HEK293 (cell line): ENCODE measurements at regions not wholly inside any gene's neighbourhood (a gene's known extent, or its start where the extent isn't known, plus 50 kb on each side); places are given as distances from the start of the nearest gene placed in this dataset.

Experiments used
- CTCF ChIA-PET: fragments of 350-600 bp; formaldehyde crosslinking; extraction: SDS; loops from one replicate; lab custom pipeline; 2021; ENCODE audit warnings: antibody characterized with exemption; lab: Yijun Ruan, JAX
- POLR2A ChIA-PET: fragments of 300-600 bp; formaldehyde crosslinking; extraction: SDS; loops from one replicate; lab custom pipeline; 2020; ENCODE audit warnings: antibody characterized with exemption, inconsistent platforms; lab: Yijun Ruan, JAX
- H3K27ac ChIP-seq: fragments of 200-500 bp; sonication (Bioruptor generic); 2 replicates; pipeline ENCODE4 v1.5.1; 2014; ENCODE audit warnings: low read depth, low read length, control low read depth, inconsistent platforms; ENCODE audit errors: extremely low read depth
- H3K36me3 ChIP-seq, 2 experiments: fragments of 200-500 bp in 1 of 2; sonication (Bioruptor generic) in 1 of 2; 1 replicate in 1 of 2; 2 replicates in 1 of 2; pipeline ENCODE4 v1.5.1; 2014 to 2017; ENCODE audit warnings: inconsistent platforms in 2 of 2, low read length in 2 of 2; ENCODE audit not compliant: control insufficient read depth in 2 of 2, insufficient read depth in 1 of 2
- H3K4me1 ChIP-seq: fragments of 200-500 bp; sonication (Bioruptor generic); 2 replicates; pipeline ENCODE4 v1.5.1; 2014; ENCODE audit warnings: mild to moderate bottlenecking, low read length, inconsistent platforms; ENCODE audit not compliant: control insufficient read depth, insufficient read depth
- H3K4me3 ChIP-seq: 2 replicates; pipeline ENCODE4 v1.5.1; 2011; ENCODE audit warnings: low read depth, mild to moderate bottlenecking, control low read depth, low read length, moderate library complexity
- H3K9me3 ChIP-seq: fragments of 200-500 bp; sonication (Bioruptor generic); 2 replicates; pipeline ENCODE4 v1.5.1; 2014; ENCODE audit warnings: low read depth, low read length, inconsistent platforms; ENCODE audit not compliant: control insufficient read depth, insufficient read depth
- BCL11A ChIP-seq: fragments of 450-650 bp; formaldehyde crosslinking; IDR thresholded peaks from 2 replicates; pipeline ENCODE4 v1.5.1; 2016; ENCODE audit warnings: low read depth, missing biosample characterization, missing genetic modification characterization
- GFI1B ChIP-seq: fragments of 450-650 bp; formaldehyde crosslinking; IDR thresholded peaks from 2 replicates; pipeline ENCODE4 v1.5.1; 2016; ENCODE audit warnings: missing biosample characterization, missing genetic modification characterization
- KLF10 ChIP-seq: fragments of 450-650 bp; IDR thresholded peaks from 2 replicates; pipeline ENCODE4 v1.5.1; 2018; ENCODE audit warnings: missing biosample characterization, mild to moderate bottlenecking, missing genetic modification characterization
- MYNN ChIP-seq: fragments of 450-650 bp; formaldehyde crosslinking; IDR thresholded peaks from 2 replicates; pipeline ENCODE4 v1.5.1; 2016; ENCODE audit warnings: missing biosample characterization, missing genetic modification characterization, borderline replicate concordance
- MZF1 ChIP-seq: fragments of 450-650 bp; formaldehyde crosslinking; IDR thresholded peaks from 2 replicates; pipeline ENCODE4 v1.5.1; 2017; ENCODE audit warnings: missing biosample characterization, missing genetic modification characterization, borderline replicate concordance
- OVOL3 ChIP-seq: fragments of 450-650 bp; formaldehyde crosslinking; IDR thresholded peaks from 2 replicates; pipeline ENCODE4 v1.5.1; 2016; ENCODE audit warnings: missing biosample characterization, missing genetic modification characterization
- PRDM10 ChIP-seq: fragments of 450-650 bp; formaldehyde crosslinking; IDR thresholded peaks from 2 replicates; pipeline ENCODE4 v1.5.1; 2016; ENCODE audit warnings: missing biosample characterization, missing genetic modification characterization
- REPIN1 ChIP-seq: fragments of 450-650 bp; formaldehyde crosslinking; IDR thresholded peaks from 2 replicates; pipeline ENCODE4 v1.5.1; 2017; ENCODE audit warnings: missing biosample characterization, missing genetic modification characterization, low read depth
- TRIM28 ChIP-seq: IDR thresholded peaks from 2 replicates; pipeline ENCODE4 v1.6.1; 2011; ENCODE audit warnings: low read length, control low read depth, borderline replicate concordance
- ZBTB21 ChIP-seq: fragments of 450-650 bp; formaldehyde crosslinking; IDR thresholded peaks from 2 replicates; pipeline ENCODE4 v1.5.1; 2017; ENCODE audit warnings: missing biosample characterization, missing genetic modification characterization
- ZNF10 ChIP-seq: fragments of 450-650 bp; formaldehyde crosslinking; IDR thresholded peaks from 2 replicates; pipeline ENCODE4 v1.5.1; 2017; ENCODE audit warnings: missing biosample characterization, missing genetic modification characterization
- ZNF132 ChIP-seq: fragments of 450-650 bp; formaldehyde crosslinking; IDR thresholded peaks from 2 replicates; pipeline ENCODE4 v1.5.1; 2017; ENCODE audit warnings: missing biosample characterization, missing genetic modification characterization, borderline replicate concordance
- ZNF16 ChIP-seq: fragments of 450-650 bp; formaldehyde crosslinking; IDR thresholded peaks from 2 replicates; pipeline ENCODE4 v1.5.1; 2016; ENCODE audit warnings: low read depth, missing biosample characterization, missing genetic modification characterization
- ZNF2 ChIP-seq: fragments of 450-650 bp; formaldehyde crosslinking; IDR thresholded peaks from 2 replicates; pipeline ENCODE4 v1.5.1; 2016; ENCODE audit warnings: missing biosample characterization, missing genetic modification characterization
- ZNF221 ChIP-seq: fragments of 450-650 bp; formaldehyde crosslinking; IDR thresholded peaks from 2 replicates; pipeline ENCODE4 v1.5.1; 2017; ENCODE audit warnings: missing biosample characterization, missing genetic modification characterization, borderline replicate concordance
- ZNF23 ChIP-seq: fragments of 450-650 bp; formaldehyde crosslinking; IDR thresholded peaks from 2 replicates; pipeline ENCODE4 v1.5.1; 2016; ENCODE audit warnings: missing biosample characterization, missing genetic modification characterization, borderline replicate concordance
- ZNF26 ChIP-seq: fragments of 450-650 bp; formaldehyde crosslinking; IDR thresholded peaks from 2 replicates; pipeline ENCODE4 v1.5.1; 2016; ENCODE audit warnings: missing biosample characterization, missing genetic modification characterization
- ZNF354C ChIP-seq: fragments of 450-650 bp; formaldehyde crosslinking; IDR thresholded peaks from 2 replicates; pipeline ENCODE4 v1.5.1; 2016; ENCODE audit warnings: missing biosample characterization, missing genetic modification characterization, low read depth, borderline replicate concordance
- ZNF37A ChIP-seq: fragments of 450-650 bp; IDR thresholded peaks from 2 replicates; pipeline ENCODE4 v1.5.1; 2018; ENCODE audit warnings: missing biosample characterization, missing genetic modification characterization
- ZNF391 ChIP-seq: fragments of 450-650 bp; formaldehyde crosslinking; IDR thresholded peaks from 2 replicates; pipeline ENCODE4 v1.5.1; 2016; ENCODE audit warnings: low read depth, missing biosample characterization, missing genetic modification characterization, borderline replicate concordance
- ZNF398 ChIP-seq: fragments of 450-650 bp; formaldehyde crosslinking; IDR thresholded peaks from 2 replicates; pipeline ENCODE4 v1.5.1; 2017; ENCODE audit warnings: missing biosample characterization, missing genetic modification characterization
- ZNF404 ChIP-seq: fragments of 450-650 bp; formaldehyde crosslinking; IDR thresholded peaks from 2 replicates; pipeline ENCODE4 v1.5.1; 2017; ENCODE audit warnings: missing biosample characterization, missing genetic modification characterization
- ZNF449 ChIP-seq: fragments of 450-650 bp; formaldehyde crosslinking; IDR thresholded peaks from 2 replicates; pipeline ENCODE4 v1.5.1; 2017; ENCODE audit warnings: missing biosample characterization, mild to moderate bottlenecking, missing genetic modification characterization, moderate library complexity
- ZNF621 ChIP-seq: fragments of 450-650 bp; formaldehyde crosslinking; IDR thresholded peaks from 2 replicates; pipeline ENCODE4 v1.5.1; 2017; ENCODE audit warnings: missing biosample characterization, missing genetic modification characterization
- ZNF658 ChIP-seq: fragments of 450-650 bp; formaldehyde crosslinking; IDR thresholded peaks from 2 replicates; pipeline ENCODE4; 2016; ENCODE audit warnings: missing biosample characterization, missing genetic modification characterization
- ZNF76 ChIP-seq: fragments of 450-650 bp; formaldehyde crosslinking; IDR thresholded peaks from 2 replicates; pipeline ENCODE4; 2016; ENCODE audit warnings: low read depth, missing biosample characterization, missing genetic modification characterization, borderline replicate concordance
- ZNF792 ChIP-seq: fragments of 450-650 bp; formaldehyde crosslinking; IDR thresholded peaks from 2 replicates; pipeline ENCODE4 v1.5.1; 2016; ENCODE audit warnings: missing biosample characterization, missing genetic modification characterization
- ZNF843 ChIP-seq: fragments of 450-650 bp; formaldehyde crosslinking; IDR thresholded peaks from 2 replicates; pipeline ENCODE4 v1.5.1; 2016; ENCODE audit warnings: missing biosample characterization, missing genetic modification characterization

- no peak for TF ChIP-seq ZNF26 (tag by site-specific recombination)
- no peak for TF ChIP-seq BCL11A (tag by site-specific recombination)
- TF ChIP-seq ZNF843, result no peak
- no peak for TF ChIP-seq KLF10 (tag by site-specific recombination)
- no peak for TF ChIP-seq ZNF16
- TF ChIP-seq MYNN (tag by site-specific recombination), result no peak
- no peak for TF ChIP-seq ZNF37A (tag by site-specific recombination)
- TF ChIP-seq ZNF132 (tag by site-specific recombination), result no peak
- no peak for TF ChIP-seq ZNF354C
- TF ChIP-seq ZNF2 (tag by site-specific recombination), result no peak
These were observed 554.0 kb downstream of the TLE4 start (continued) for GRCh38 chr9:80125731-80126264.

- no peak for TF ChIP-seq MZF1 (tag by site-specific recombination)
- no peak for TF ChIP-seq ZNF354C
- TF ChIP-seq ZNF23 (tag by site-specific recombination), result no peak
- no peak for TF ChIP-seq ZNF2 (tag by site-specific recombination)
- TF ChIP-seq ZBTB21 (tag by site-specific recombination), result no peak
- TF ChIP-seq ZNF10, result no peak
- no peak for TF ChIP-seq OVOL3 (tag by site-specific recombination)
- TF ChIP-seq TRIM28, result no peak
- no peak for TF ChIP-seq ZNF449 (tag by site-specific recombination)
- TF ChIP-seq ZNF792 (tag by site-specific recombination), result no peak
- no peak for TF ChIP-seq REPIN1 (tag by site-specific recombination)
- Histone ChIP-seq H3K36me3 (no peaks in the 10 kb centered on the region), H3K27ac (no peak overlapping the region), H3K4me3 (no peak overlapping the region), H3K9me3 (no peaks in the 10 kb centered on the region), H3K4me1 (no peaks in the 10 kb centered on the region)
- CTCF ChIA-PET, result no interaction called here
- POLR2A ChIA-PET, result no interaction called here
These were observed 545.3 kb downstream of the TLE4 start for GRCh38 chr9:80117031-80117430.

GRCh38 chr9:80114241-80114640 lies 542.5 kb downstream of the TLE4 start:
- Histone ChIP-seq H3K9me3 (no peaks in the 10 kb centered on the region), H3K4me3 (no peak overlapping the region), H3K27ac (no peak overlapping the region), H3K36me3 (no peaks in the 10 kb centered on the region), H3K4me1 (no peaks in the 10 kb centered on the region)
- POLR2A ChIA-PET, result no interaction called here
- CTCF ChIA-PET, result interaction anchor here (0.6 to 1.9 kb wide), 2 partner anchors 31 to 348 kb away, joined by 3 to 4 read pairs; no protein-coding TSS in a partner anchor
- TF ChIP-seq ZNF221, result no peak
- no peak for TF ChIP-seq ZNF404 (tag by site-specific recombination)
- TF ChIP-seq ZNF398 (tag by site-specific recombination), result no peak
- TF ChIP-seq GFI1B (tag by site-specific recombination), result no peak
- TF ChIP-seq PRDM10 (tag by site-specific recombination), result no peak
- TF ChIP-seq ZNF391 (tag by site-specific recombination), result no peak
- no peak for TF ChIP-seq ZNF76 (tag by site-specific recombination)
- TF ChIP-seq ZNF621 (tag by site-specific recombination), result no peak
- TF ChIP-seq ZNF843, result no peak
- TF ChIP-seq ZNF658 (tag by site-specific recombination), result no peak
